Spleen (tissue), 7 donors: ENCODE measurements at regions not wholly inside any gene's neighbourhood (a gene's known extent, or its start where the extent isn't known, plus 50 kb on each side); places are given as distances from the start of the nearest gene placed in this dataset.

Experiments
- CTCF ChIP-seq, 11 experiments: fragments of 200-600 bp in 7 of 11; fragments of 450-650 bp in 4 of 11; sonication (generic) in 4 of 11; IDR thresholded peaks in 8 of 11; conservative IDR thresholded peaks in 3 of 11; 1 replicate in 7 of 11; 2 replicates in 4 of 11; pipeline versions ENCODE4 v1.4.0 to v1.8.0; 2016 to 2021; ENCODE audit warnings: antibody characterized with exemption in 11 of 11, inconsistent platforms in 4 of 11, mild to moderate bottlenecking in 1 of 11
- POLR2A ChIP-seq, 3 donors: fragments of 450-650 bp; IDR thresholded peaks; one replicate each; pipeline ENCODE4 v1.5.1; 2017; ENCODE audit warnings: antibody characterized with exemption in 3 of 3, mild to moderate bottlenecking in 1 of 3
- POLR2AphosphoS5 ChIP-seq, 3 donors: sonication (generic); formaldehyde crosslinking; IDR thresholded peaks; one replicate each; pipeline ENCODE4 v1.5.1; 2017; ENCODE audit warnings: antibody characterized with exemption in 3 of 3
- donor health status: DM: no; HTN: no; CAD: no; lungs with moderate emphysema.
- donor health status: DM: no; HTN: no; CAD: no.
- donor health status: DM: no; HTN: no; CAD: no.

- TF ChIP-seq POLR2A (IDR thresholded peaks at IDR 0.05) (no peak), CTCF (IDR thresholded peaks at IDR 0.05 in 8 of 11, conservative IDR thresholded peaks at IDR 0.05 in 3 of 11) (no peak), POLR2AphosphoS5 (IDR thresholded peaks at IDR 0.05) (no peak)
Measured at GRCh38 chr18:55114876-55115275, 155.6 kb upstream of the CCDC68 start.
